Nephron (organoid): ENCODE measurements at regions not wholly inside any gene's neighbourhood (a gene's known extent, or its start where the extent isn't known, plus 50 kb on each side); places are given as distances from the start of the nearest gene placed in this dataset.
"Not testable (repeated sequence)": the region's sequence is repeated elsewhere in the genome, so short reads cannot be mapped to it uniquely, and the experiment has no call there.

ENCODE experiments used
- H3K27ac Mint-ChIP-seq, 3 experiments: 2 replicates each; pipeline ENCODE4 v1.8.0; 2020; ENCODE audit warnings: mixed read lengths in 3 of 3, mild to moderate bottlenecking in 2 of 3, moderate library complexity in 1 of 3
- H3K27me3 Mint-ChIP-seq: 2 replicates; pipeline ENCODE4 v1.8.0; 2021; ENCODE audit warnings: low read depth, mild to moderate bottlenecking, moderate library complexity, mixed read lengths
- H3K36me3 Mint-ChIP-seq: 2 replicates; pipeline ENCODE4 v1.8.0; 2020; ENCODE audit warnings: low read depth, mixed read lengths
- H3K4me1 Mint-ChIP-seq: 2 replicates; pipeline ENCODE4 v1.8.0; 2020; ENCODE audit warnings: mixed read lengths
- H3K4me3 Mint-ChIP-seq, 3 experiments: 2 replicates each; pipeline ENCODE4 v1.8.0; 2020; ENCODE audit warnings: mild to moderate bottlenecking in 3 of 3, mixed read lengths in 3 of 3, moderate library complexity in 2 of 3
- H3K9me3 Mint-ChIP-seq: 2 replicates; pipeline ENCODE4 v1.8.0; 2020; ENCODE audit warnings: mixed read lengths
- CTCF ChIP-seq, 3 experiments: fragments of 200-600 bp; sonication (generic); IDR thresholded peaks; one replicate each; pipeline ENCODE4 v1.5.0; 2021; ENCODE audit warnings: antibody characterized with exemption in 3 of 3; ENCODE audit not compliant: unreplicated experiment in 3 of 3

GRCh38 chr17:20916383-20916782, 126.4 kb downstream of the USP22 start:
- no peak for TF ChIP-seq CTCF (IDR thresholded peaks at IDR 0.05; ENCODE audit: unreplicated experiment in 3 of 3)
- peaks cover 40% of the 10 kb centered on the region for H3K36me3 Mint-ChIP-seq
- H3K27ac Mint-ChIP-seq, result no peak overlapping the region
- H3K4me1 Mint-ChIP-seq, result peaks cover 24% of the 10 kb centered on the region
- H3K27me3 Mint-ChIP-seq, result no peaks in the 10 kb centered on the region
- H3K4me3 Mint-ChIP-seq, result no peak overlapping the region
- H3K9me3 Mint-ChIP-seq, result peaks cover 3% of the 10 kb centered on the region

DNA sequence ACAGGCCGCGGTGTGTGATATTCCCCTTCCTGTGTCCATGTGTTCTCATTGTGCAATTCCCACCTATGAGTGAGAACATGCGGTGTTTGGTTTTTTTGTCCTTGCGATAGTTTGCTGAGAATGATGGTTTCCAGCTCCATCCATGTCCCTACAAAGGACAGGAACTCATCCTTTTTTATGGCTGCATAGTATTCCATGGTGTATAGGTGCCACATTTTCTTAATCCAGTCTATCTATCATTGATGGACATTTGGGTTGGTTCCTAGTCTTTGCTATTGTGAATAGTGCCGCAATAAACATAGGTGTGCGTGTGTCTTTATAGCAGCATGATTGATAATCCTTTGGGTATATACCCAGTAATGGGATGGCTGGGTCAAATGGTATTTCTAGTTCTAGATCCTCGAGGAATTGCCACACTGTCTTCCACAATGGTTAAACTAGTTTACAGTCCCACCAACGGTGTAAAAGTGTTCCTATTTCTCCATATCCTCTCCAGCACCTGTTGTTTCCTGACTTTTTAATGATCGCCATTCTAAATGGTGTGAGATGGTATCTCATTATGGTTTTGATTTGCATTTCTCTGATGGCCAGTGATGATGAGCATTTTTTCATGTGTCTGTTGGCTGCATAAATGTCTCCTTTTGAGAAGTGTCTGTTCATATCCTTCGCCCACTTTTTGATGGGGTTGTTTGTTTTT, 125.1 kb downstream of the USP22 start:
- not testable (repeated sequence) for H3K4me3 Mint-ChIP-seq, H3K27me3 Mint-ChIP-seq, H3K9me3 Mint-ChIP-seq, H3K27ac Mint-ChIP-seq
- Mint-ChIP-seq H3K36me3 (peaks cover 37% of the 10 kb centered on the region), H3K4me1 (peaks cover 32% of the 10 kb centered on the region)

DNA sequence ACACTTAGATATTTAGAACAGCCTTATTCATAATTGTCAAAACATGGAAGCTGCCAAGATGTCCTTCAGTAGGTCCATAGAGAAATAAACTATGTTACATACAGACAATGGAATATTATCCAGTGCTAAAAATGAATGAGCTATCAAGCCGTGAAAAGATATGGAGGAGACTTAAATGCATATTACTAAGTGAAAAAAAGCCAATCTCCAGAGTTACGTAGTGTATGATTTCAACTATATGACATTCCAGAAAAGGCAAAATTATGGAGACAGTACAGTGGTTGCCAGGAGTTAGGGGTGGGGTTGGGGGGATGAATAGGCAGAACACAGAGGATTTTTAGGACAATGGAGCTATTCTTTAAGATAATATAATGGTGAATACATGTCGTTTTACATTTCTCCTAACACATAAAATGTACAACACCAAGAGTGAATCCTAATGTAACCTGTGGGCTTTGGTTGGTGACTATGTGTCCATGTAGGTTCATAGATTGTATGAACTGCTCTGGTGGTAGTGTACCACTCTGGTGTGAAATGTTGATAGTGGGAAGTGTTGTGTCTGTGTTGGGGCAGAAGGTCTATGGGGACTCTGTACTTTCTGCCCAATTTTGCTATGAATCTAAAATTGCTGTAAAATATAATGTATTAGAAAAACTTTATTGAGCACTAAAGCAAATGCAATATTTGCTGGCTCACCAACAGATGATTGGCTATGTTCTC, 122.6 kb downstream of the USP22 start:
- no peak overlapping the region for H3K4me3 Mint-ChIP-seq
- H3K36me3 Mint-ChIP-seq, result peaks cover 37% of the 10 kb centered on the region
- H3K4me1 Mint-ChIP-seq, result peaks cover 45% of the 10 kb centered on the region
- TF ChIP-seq CTCF (IDR thresholded peaks at IDR 0.05; ENCODE audit: unreplicated experiment in 3 of 3), result no peak
- H3K27me3 Mint-ChIP-seq, result no peaks in the 10 kb centered on the region
- peaks cover 3% of the 10 kb centered on the region for H3K9me3 Mint-ChIP-seq
- H3K27ac Mint-ChIP-seq, result peak overlapping the region; percentile 28 to 96 (median 93)

GRCh38 chr17:20920815-20921199, 122.0 kb downstream of the USP22 start:
- Mint-ChIP-seq H3K27me3 (no peaks in the 10 kb centered on the region), H3K27ac (peak overlapping the region; percentile 65 to 96 (median 93)), H3K9me3 (peaks cover 3% of the 10 kb centered on the region), H3K4me3 (peak overlapping the region in 1 of 3 experiments; percentile 11), H3K4me1 (peaks cover 45% of the 10 kb centered on the region), H3K36me3 (peaks cover 37% of the 10 kb centered on the region)
- no peak for TF ChIP-seq CTCF (IDR thresholded peaks at IDR 0.05; ENCODE audit: unreplicated experiment in 3 of 3)

DNA sequence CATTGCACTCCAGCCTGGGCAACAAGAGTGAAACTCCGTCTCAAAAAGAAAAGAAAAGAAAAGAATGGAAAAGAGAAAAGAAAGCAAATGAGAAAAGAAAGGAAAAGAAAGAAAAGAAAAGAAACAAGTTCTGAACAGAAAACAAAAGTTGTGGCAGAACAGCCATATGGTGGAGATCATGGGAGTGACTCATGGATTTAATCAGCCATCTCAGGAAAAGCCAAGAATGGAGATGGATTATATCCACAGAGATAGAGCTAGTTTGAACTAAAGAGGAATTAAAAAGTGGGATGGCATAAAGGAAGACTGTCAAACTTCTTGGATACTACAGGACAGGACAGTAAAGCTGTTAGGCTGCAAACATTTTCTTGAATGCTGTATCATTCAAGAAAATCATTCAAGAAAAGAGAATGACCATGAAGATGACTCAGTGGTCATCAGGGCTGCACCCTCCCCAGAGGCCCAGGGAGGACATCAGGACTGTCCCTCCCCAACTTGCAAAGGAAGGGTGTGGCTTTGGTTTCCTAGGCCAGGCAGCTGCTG, 120.6 kb downstream of the USP22 start:
- H3K4me1 Mint-ChIP-seq, result peaks cover 55% of the 10 kb centered on the region
- no peak overlapping the region for H3K4me3 Mint-ChIP-seq
- H3K27ac Mint-ChIP-seq, result peak overlapping the region; percentile 1 to 67 (median 52)
- no peaks in the 10 kb centered on the region for H3K27me3 Mint-ChIP-seq
- TF ChIP-seq CTCF (IDR thresholded peaks at IDR 0.05; ENCODE audit: unreplicated experiment in 3 of 3), result no peak
- H3K9me3 Mint-ChIP-seq, result peaks cover 3% of the 10 kb centered on the region
- peaks cover 27% of the 10 kb centered on the region for H3K36me3 Mint-ChIP-seq

DNA sequence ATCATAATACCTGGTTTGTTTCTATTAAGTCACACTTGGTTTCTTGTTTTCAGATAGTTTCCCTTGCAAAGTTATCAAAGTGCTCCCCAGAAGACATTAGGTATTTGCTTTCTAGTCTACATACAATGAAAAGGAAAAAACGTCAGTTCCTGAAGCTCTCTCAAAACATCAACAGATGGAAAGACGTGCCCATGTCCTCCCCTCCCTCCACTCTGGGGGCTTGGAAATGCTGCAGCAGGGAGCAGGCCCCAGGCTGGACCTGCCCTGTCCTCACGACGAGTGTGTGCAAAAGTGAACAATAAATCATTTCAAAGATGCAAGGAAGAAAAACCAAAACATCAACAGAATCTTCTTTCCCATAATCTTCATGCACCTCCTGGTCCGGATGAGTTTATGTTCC, 118.5 kb downstream of the USP22 start:
- peaks cover 12% of the 10 kb centered on the region for H3K36me3 Mint-ChIP-seq
- H3K27ac Mint-ChIP-seq, result peak overlapping the region in 2 of 3 experiments; percentile 24 to 57
- H3K4me3 Mint-ChIP-seq, result no peak overlapping the region
- no peaks in the 10 kb centered on the region for H3K9me3 Mint-ChIP-seq
- no peak for TF ChIP-seq CTCF (IDR thresholded peaks at IDR 0.05; ENCODE audit: unreplicated experiment in 3 of 3)
- H3K4me1 Mint-ChIP-seq, result peaks cover 67% of the 10 kb centered on the region
- no peaks in the 10 kb centered on the region for H3K27me3 Mint-ChIP-seq
